ENCODE measurements at regions not wholly inside any gene's neighbourhood (a gene's known extent, or its start where the extent isn't known, plus 50 kb on each side); places are given as distances from the start of the nearest gene placed in this dataset.

DNA sequence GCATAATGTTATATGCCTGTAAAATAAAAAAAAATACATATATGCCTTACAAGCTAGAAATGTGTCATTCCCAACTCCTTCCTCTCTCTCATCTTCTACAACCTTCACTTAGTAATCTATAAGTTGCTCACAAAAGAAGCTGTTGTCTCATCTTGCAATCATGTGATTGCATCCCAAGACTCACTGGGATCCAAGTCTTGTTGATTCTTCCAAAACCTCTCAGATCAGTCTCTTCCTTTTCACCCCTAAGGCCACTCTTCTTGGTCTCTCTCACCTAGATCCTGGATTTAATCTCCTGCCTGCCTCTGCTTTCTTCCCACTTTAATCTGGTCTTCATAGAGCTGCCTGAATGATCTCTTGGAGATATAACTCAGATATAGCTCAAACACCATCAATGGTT, 261.1 kb upstream of the NR4A3 start:
- no peak for DNase-seq

DNA sequence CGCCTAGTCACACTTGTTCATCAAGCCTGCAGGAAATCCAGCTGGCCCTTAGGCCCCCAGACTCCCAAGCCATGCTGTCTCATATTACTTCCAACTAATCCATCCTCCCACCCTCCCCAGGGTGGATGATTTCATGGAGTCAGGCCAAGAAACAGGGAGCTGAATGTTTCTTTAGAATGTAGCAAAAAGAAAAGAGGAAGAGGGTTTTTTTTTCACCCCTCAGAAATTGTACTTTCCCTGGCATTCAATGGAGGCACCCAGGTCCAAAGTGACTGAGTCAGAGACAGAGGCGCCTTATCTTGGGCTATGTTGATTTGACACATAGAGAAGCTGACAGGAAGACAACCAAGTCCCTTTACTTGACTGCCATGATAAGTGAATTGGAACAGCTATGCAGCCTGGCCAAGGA, 260.2 kb upstream of the NR4A3 start:
- no peak for DNase-seq

DNA sequence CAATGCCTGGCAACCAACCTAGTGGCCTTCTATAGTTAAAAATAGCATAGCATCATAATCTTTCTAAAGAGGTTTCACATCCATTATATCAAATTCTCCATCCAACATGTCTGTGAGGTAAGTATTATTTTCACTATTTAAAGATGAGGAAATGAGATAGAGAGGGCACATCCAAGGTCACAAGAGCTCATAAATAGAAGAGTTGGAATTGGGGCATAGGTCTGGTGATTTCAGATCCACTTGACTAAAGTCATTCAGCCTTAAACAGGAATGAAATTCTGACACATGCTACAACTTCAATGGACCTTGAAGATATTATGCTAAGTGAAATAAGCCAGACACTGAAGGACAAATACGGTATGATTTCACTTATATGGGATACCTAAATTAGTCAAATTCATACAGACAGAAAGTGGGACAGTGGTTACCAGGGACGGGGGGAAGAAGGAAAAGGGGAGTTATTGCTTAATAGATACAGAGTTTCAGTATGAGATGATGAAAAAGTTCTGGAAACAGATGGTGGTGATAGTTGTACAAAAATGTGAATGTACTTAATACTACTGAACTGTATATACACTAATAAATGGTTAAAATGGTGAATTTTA, 259.6 kb upstream of the NR4A3 start:
- DNase-seq: no peak

DNA sequence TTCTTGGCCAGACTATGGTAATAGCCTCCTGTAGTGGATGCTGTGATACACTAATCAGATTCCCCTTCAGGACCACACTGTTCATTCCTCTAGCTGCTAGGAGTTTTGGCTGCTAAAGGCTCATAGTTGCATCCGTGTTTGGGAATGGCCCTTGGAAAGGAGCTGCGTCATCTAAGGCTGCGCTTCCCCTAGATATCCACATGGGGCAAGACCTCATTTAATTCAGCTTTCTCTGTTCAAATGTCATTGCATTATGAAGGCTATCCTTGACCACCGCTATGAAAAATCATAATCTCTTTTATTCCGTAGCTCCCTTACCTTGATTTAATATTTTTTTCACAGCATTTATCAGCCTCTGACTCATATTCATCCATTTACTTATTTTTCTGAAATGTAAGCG, 258.3 kb upstream of the NR4A3 start:
- DNase-seq: no peak

DNA sequence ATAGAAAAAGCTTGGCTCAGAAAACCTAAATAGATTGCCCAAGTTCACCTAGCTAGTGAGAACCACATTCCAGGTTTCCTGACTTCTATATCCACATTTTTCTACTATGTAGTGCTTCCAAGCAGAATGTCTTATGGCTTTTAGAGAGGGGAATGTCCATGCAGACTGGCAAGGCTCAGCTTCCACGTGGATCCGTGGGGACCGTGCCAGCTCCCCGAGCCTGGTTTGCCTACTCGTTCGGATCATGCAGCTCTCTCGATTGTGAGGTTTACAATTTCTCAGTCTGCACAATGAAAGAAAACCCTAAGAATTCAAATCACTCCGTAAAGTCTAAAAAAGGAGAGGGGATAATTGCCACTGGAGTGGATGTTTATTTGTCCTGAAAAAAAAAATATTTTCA, 256.5 kb upstream of the NR4A3 start:
- DNase-seq: no peak

DNA sequence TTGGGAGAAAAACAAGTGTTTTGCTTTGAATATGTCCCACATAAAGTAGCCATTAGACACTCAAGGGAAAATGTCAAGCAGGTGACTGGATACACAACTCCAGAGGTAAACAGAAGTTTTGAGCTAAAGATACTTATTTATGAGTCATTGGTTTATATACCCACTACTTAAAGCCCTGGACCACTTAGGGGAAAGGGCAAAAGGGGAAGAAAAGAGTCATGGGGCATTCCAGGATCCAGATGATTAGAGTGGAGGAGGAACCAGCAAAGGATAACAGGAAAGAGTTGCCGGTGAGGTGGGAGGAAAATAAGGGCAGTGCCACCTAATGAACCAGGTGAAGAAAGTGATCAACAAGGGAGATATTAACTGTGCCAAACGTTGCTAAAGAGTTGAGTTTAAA, 254.2 kb upstream of the NR4A3 start:
- DNase-seq: no peak

DNA sequence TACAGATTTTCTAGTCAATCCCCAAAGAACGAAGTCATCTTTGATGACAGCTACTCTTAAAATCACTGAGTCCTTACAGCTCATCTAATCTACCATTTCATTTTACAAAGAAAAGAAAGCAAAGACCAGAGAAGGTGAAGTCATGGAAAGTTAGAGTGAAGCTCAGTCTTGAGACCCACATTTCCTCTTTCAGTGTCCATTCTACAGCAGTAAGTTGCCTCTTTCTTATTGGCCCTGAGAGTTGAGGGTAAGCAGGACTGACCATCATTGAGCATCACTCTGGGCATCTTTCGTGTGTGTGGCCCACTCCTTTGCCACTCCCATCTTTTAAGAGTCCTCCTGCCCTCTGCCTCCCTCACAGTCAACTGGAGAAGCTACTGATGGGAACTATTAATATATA, 251.8 kb upstream of the NR4A3 start:
- no peak for DNase-seq

DNA sequence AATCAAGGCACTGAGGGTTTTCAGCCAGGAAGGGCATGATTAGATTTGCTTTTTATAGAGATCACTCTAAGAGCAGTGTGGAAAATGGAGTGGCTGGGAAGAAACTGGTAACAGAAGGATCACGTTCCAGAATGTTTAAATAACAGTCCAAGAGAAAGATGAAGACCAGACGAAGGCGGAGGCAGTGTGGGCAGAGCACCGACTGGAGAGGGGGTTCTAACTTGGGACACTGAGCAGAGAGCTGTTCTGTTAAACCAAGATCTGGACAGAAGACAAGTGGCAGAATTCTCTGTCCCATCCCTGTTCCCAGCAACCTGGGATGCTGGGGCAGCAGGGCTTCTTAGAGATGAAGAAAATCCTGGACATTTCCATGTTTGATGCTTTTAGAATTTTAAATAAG, 249.1 kb upstream of the NR4A3 start:
- no peak for DNase-seq

DNA sequence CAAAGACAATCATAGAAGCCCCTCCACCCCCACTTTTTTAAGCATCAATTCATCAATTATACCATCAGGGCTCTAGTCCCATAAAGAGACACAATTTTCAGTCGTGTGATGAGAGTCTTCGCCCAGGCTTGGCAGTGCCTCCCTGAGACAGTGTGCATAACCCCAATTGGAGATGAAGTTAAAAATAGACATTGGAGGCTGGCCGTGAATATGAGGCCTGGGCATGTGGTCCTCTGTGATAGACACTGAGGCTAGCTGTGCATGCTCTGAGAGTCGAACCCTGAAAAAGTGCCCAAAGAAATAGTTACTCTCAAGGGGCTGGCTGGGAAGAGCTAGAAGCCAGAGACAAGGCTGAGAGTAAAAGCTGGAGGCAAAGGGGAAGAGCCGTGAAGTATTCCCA, 248.6 kb upstream of the NR4A3 start:
- DNase-seq: no peak

DNA sequence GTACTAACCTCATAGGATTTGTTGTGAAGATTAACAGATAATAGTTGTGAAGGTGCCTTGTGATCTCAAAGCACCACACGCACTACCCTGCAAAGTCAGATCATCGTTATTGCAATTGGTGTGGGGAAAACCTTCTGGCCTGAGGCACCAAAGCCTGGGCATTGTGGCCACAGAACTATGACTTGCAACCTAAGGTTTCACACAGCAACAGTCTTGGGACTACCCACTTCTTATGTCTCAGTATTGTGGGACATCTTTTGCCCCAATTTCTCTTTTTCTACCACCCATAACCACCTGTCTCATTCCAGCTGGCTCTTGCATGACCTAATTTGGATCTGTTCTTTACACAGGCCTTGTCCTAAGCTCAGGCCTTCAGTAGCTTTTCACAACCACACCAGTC, 247.8 kb upstream of the NR4A3 start:
- no peak for DNase-seq

DNA sequence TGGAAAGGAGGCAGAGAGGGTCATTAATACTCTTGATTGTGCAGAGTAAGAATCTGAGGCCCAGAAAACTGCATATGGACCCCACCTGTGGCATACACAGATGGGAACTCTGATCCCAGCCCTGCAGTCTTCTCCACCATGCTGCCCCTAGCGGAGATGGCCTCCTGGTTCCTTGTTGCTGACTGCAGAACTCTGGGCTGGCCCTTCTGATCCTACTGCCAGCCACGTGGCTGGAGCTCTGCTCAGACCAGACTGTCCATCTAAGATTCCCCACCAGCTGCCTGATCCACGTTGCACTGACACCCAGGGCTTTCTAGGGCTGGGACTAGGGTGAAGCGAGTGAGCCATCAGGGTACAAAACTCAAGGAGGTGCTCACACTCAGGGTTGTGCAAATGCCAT, 245.7 kb upstream of the NR4A3 start:
- DNase-seq: no peak

DNA sequence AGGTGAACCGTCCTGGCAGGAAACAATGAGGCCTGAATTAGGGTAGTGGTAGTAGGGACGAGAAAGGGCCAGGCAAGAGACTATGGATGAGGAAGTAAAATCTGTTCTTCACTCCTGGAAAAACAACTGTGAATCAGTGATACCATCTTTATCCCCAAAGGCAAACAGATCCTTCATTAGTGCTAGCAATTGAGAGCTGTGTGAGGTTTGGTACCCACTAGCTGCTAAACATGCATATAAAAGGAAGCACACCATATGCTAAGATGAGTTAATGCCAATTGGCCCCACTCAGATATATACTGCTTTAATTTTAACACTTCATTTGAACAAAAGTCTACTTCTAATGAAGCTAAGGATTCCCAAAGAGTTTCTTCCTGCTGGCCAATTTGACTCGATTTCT, 244.8 kb upstream of the NR4A3 start:
- DNase-seq: no peak

DNA sequence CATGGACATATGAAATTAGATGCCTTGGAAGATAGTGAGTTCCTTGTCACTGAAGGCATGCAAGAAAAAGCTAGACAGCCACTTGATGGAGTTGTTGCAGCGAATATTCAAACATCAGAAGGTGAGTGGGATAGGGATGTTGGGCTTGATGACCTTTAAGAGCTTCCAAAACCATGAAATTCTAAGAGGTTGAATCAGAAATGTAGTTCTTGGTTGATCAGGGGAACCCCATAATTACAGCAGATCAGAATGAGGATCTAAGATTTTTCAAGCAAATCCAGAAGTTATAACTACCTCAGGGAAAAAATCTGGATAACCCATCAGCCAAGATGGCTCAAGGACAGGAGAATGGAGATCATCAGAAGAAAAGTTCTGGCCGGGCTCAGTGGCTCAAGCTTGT, 244.3 kb upstream of the NR4A3 start:
- no peak for DNase-seq

DNA sequence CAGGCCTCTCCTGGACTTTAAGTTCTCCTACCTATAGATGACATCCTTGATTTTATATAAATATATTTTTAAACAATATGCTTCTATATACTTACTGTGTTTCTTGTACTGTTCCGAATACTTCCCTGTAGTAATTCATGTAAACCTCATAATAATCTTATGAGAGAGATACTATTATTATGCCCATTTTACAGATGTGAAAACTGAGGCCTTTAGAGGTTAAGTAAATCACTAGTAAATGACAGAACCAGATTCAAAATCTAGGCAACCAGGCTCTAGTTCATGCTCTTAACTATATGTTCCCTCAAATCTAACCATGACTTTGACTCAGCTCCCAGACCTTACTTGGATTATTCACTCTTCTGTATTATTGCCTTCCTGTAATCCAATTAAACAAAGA, 243.0 kb upstream of the NR4A3 start:
- no peak for DNase-seq

DNA sequence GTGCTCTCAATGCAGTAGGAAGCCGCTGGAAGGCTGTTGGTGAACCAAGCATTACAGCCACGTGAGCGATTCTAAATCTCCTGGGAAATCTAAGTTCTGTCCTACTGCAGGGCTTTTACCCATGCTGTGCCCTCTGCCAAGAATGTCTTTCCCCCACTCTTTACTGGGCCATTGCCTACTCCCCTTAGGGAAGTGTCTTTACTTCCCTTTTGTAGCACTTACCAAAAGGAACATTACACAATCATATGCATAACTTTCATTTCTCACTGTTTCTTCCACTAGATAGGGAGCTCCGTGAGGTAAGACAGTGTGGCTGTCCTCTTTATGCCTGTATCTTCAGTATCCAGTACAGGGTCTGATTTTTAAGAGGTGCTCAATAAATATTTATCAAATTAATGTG, 241.7 kb upstream of the NR4A3 start:
- DNase-seq: no peak

DNA sequence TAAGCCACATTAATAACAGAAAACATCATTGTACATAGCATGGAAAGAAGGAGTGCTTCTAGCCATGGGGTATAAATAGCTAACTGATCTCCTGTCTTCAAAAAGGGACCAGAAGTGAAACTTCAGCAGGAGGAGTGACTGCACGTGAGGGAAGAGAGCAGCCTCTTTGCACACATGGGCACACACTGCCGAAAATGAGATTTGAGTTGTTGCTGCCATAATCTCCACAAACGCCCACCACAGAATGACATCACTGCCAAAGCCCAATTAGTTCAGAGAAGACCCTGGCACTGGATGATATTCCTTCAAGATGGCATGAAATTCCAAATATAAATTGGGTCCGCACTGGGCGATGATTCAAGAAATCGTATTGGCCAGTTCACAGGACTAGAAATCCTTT, 238.9 kb upstream of the NR4A3 start:
- DNase-seq: no peak

DNA sequence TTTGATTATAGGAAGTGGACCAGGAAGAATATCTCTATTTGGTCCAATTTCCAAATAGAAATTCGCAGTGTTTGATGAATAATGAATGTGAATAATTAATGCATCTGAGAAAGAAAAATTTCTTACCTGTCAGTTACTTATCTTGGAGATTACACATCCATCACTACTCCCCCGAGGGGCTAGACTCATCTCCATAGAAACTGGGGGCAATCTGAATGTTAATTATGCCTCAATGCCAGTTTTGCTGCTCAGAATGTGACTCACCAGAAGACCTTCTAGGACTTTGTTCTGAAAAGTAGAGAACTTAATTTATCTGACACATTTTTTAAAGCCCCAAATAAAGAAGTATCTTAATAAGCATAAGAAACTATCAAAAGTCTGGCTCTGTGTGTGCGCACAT, 233.4 kb upstream of the NR4A3 start:
- no peak for DNase-seq

DNA sequence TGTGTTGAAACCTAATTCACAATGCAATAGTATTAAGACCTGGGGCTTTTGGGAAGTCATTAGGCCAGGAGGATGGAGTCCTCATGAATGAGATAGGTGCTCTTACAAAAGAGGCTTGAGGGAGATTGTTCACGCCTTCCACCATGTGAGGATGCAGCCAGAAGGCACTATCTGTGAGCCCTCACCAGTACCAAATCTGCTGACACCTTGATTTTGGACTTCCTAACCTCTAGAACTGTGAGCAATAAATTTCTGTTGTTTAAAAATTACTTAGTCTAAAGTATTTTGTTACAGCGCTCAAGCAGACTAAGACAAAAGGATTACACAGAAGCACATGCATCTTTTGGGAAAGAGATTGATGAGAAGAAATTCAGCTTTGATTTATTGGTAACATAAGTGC, 232.9 kb upstream of the NR4A3 start:
- no peak for DNase-seq

DNA sequence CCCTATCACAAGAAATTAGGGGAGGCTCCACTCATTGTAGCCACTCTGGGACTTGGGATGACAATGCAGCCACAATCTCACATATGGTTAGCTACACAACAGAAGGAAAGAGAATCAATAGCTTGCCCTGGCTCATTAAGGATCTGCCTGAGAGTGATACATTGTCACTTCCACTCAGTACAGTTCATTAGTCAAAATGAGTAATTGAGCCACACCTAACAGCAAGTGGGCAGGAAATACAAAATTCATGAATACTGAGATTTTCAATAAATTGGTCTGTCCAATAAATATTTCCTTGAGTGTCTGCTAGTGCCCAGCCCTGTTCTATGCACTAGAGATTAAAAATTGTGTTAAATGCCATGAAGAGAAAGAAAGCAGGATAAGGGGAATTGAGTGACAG, 231.3 kb upstream of the NR4A3 start:
- DNase-seq: no peak

DNA sequence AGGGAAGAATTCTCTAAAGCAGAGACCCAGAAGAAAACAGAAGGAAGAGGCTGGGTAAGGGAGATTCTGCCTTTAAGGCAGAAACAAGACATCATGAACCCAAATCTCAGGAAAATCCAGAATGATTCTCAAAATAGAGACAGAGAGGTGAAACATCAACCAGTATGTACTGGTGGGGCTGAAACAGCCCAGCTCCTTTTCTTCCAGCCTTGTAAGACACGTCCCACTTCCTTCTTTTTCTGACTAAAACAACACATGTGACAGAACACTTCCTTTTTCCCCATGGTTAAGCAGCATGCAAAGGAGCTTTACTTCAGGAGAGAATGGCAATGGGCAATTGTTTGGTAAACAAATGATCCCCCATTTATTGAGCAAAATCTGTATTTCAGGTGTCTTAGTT, 230.8 kb upstream of the NR4A3 start:
- DNase-seq: no peak

DNA sequence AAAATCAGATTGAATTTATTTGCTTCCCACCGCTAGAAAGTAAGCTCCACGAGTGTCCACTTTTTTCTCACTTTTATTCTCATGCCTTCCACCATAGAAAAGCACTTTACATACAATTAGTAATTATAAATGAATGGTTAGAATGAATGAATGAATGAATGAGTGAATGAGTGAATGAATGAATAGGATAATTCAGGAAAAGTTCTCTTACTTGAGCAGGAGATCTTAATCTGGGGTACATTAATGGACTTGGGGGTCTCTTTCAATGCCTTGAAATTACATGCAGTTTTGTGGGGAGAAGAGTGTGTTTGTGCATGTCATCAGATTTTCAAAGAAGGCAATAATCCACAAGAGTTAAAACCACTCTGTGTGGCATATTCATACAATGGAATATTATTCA, 229.9 kb upstream of the NR4A3 start:
- DNase-seq: no peak

DNA sequence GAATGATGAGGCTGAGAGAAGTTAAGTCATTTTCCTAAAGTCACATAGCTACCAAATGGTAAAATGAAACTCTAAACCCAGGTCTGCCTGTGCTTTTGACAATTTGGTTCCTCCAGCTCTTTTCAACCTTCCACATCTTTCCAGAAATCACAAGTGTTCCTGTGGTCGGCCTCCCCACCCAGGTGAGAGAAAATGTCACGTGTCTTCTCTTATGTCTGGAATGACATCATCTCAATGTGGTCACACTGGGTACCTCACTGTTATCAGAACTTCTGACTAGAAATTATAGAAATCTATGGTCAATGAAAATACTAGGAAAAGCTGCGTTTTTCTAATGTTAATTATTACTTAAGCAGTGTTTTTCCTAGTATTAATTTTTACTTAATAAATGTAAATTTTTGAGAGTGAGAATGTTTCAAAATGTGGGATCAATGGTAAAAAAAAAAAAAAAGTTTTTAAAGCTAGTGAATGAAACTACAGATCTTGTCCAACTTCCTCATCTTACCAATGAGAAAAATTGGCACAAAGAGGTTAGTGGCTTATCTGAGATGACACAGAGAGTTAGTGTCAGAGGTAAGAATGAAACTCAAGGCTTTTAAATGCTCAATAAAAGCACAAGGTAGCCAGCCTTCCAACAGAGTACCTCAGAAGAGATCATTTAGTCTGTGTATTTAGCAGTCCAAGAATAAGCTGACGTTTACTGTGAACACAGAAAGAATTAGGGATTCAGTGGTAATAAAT, 228.7 kb upstream of the NR4A3 start:
- DNase-seq: peak; percentile 1

DNA sequence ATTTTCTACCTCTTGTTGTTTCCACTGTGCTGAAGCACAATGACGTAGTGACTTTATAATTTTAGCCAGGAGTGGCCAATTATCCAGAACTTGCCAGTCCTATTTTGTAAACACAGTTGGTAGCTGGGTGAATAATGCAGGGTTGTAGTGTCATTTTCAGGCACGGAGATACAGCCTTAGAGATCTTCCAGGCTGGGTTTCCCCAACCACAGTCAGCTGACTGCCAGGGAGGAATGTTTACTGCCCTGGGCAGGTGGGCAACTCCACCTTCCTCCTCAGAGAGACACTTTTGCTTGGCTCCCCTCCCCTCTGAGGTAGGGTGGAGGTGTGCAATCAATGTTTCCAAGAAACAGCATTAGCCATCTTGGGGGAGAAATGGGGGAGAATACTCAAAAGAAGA, 228.1 kb upstream of the NR4A3 start:
- peak; percentile 77 for DNase-seq

DNA sequence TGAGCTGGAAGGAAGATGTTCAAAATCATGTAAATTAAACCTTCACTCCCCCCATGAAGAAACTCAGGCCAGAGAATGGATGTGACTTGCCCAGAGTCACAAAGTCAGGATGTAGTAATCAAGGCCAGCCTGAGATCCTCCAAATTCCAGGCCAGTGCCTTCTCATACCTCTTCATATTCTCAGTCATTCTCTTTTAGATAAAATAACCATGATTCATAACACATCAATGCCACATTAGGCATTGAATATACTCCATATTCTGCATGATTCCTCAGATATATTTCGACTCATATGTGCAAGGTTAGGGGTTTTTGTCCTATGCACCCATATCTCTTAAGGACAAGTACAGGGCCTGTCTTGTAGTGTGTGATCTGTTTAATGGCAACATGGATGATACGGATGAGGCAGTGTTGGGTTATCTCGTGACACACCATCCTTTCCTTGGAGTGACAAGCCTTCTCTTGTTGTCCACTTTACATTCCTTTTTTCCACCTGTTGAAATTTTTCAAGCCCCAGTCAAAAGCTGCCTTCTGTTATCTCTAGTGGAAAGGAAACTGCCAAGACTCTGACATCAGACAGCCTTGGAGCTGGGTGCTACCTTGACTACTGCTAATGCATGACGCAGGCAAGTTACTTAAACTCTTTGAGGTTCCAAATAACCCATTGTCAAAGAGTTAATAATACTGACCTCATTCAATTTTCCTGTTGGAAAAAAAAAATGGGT, 227.5 kb upstream of the NR4A3 start:
- no peak for DNase-seq

DNA sequence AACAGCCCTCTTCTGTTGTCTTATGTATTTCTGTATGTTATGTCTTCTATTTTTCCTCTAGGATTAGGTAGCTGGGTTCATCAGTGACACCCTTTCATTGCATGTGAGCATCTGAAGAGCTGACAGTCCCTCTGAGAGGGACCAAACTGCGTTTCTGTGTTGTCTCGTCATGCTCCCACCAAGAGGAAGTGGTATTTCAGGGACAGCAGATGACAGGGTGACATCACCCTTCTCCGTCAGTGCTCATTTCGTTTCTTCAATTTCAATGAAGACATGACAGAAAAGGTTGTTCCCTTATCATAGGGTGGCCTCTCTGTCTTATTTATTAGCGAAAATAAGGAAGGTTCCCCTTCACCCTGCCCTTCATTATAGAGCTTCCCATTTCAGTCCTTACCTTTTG, 225.9 kb upstream of the NR4A3 start:
- no peak for DNase-seq
